ENCODE measurements at regions not wholly inside any gene's neighbourhood (a gene's known extent, or its start where the extent isn't known, plus 50 kb on each side); places are given as distances from the start of the nearest gene placed in this dataset.

DNA sequence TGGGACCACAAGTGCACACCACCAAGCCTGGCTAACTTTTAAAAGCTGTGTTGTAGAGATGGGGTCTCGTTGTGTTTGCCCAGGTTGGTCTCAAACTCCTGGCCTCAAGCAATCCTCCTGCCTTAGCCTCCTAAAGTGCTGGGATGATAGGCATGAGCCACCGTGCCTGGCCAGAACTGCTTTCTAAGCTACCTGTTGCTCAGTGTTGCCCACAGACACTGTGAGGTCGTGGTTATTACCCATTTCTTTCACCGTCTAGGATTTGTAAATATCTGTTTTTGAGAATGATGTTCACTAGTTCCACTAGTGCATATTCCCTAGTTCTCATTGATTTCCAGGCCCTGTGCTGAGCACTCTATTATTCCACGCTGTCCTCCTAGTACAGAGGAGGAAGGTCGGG, 51.4 kb upstream of the FAM89A start:
- TF ChIP-seq POLR2AphosphoS5 (IDR thresholded peaks at IDR 0.05) (no peak), POLR2A (IDR thresholded peaks at IDR 0.05) (no peak)
- TF ChIP-seq, protein P1, sequence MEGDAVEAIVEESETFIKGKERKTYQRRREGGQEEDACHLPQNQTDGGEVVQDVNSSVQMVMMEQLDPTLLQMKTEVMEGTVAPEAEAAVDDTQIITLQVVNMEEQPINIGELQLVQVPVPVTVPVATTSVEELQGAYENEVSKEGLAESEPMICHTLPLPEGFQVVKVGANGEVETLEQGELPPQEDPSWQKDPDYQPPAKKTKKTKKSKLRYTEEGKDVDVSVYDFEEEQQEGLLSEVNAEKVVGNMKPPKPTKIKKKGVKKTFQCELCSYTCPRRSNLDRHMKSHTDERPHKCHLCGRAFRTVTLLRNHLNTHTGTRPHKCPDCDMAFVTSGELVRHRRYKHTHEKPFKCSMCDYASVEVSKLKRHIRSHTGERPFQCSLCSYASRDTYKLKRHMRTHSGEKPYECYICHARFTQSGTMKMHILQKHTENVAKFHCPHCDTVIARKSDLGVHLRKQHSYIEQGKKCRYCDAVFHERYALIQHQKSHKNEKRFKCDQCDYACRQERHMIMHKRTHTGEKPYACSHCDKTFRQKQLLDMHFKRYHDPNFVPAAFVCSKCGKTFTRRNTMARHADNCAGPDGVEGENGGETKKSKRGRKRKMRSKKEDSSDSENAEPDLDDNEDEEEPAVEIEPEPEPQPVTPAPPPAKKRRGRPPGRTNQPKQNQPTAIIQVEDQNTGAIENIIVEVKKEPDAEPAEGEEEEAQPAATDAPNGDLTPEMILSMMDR (IDR thresholded peaks at IDR 0.05) = no peak

Measured in prostate gland (tissue), 2 donors.